ENCODE measurements at regions not wholly inside any gene's neighbourhood (a gene's known extent, or its start where the extent isn't known, plus 50 kb on each side); places are given as distances from the start of the nearest gene placed in this dataset.
"Not testable (repeated sequence)": the region's sequence is repeated elsewhere in the genome, so short reads cannot be mapped to it uniquely, and the experiment has no call there.

DNA sequence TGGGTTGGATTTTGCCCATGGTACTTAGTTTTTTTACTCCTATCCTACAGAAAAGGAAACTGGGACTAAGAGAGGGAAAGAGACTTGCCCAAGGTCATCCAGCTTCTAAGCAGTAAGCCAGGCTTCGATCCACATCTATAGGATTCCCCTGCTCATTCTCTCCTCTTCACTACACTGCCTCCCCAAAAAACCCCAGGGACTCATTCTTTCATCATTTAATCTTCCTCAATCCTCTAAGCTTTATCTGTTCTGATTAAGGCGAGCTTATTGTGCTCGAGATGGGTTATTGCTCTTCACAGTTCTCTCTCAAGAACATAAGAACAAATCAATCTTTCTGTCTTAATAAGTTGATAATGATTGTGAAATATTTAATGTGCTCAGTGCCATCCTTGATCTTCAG lies 511.1 kb upstream of the BRINP1 start:
- H3K4me1 ChIP-seq: no peaks in the 10 kb centered on the region
- no peak overlapping the region for H3K27ac ChIP-seq
- H3K4me3 ChIP-seq: no peak overlapping the region
- no peak for TF ChIP-seq POLR2A (IDR thresholded peaks at IDR 0.05)
- no peak for TF ChIP-seq CTCF (IDR thresholded peaks at IDR 0.05 in 8 of 11, conservative IDR thresholded peaks at IDR 0.05 in 3 of 11)
- no peak for TF ChIP-seq POLR2AphosphoS5 (IDR thresholded peaks at IDR 0.05)
- 76 to 82% (median 78%) methylated on average over 3 of the region's 3 CpGs for WGBS, 5 donors
- no peak for DNase-seq
- no peaks in the 10 kb centered on the region for H3K9me3 ChIP-seq
- intact Hi-C loops (cut with DNase I; ENCODE audit: low total_unique reads): no loop called here
- H3K36me3 ChIP-seq: no peaks in the 10 kb centered on the region
- H3K27me3 ChIP-seq (replicated peaks in 1 of 7): no peaks in the 10 kb centered on the region

DNA sequence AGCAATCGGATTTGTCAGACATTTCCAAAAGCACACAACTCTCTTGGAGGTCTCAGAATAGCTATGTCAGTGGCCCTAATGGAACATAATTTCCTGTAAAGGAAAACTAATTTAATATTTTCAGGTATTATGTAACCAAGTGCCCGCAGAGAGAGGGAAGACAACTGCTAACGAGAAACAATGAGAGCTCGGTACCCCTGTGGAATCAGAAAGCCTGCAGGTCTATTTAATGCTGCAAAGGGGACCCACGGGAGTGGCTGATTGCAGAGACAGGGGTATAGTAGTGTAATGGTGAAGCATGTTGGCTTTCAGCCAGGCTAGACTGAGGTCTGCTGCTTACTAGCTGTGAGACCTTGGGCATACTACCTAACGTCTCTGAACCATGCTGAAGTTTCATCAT lies 508.1 kb upstream of the BRINP1 start:
- no peaks in the 10 kb centered on the region for H3K4me1 ChIP-seq
- H3K27me3 ChIP-seq (replicated peaks in 1 of 7): no peaks in the 10 kb centered on the region
- no peaks in the 10 kb centered on the region for H3K9me3 ChIP-seq
- no peak overlapping the region for H3K27ac ChIP-seq
- WGBS, 5 donors: 76 to 83% (median 79%) methylated on average over 6 of the region's 6 CpGs
- intact Hi-C loops (cut with DNase I; ENCODE audit: low total_unique reads): no loop called here
- no peak overlapping the region for H3K4me3 ChIP-seq
- no peaks in the 10 kb centered on the region for H3K36me3 ChIP-seq
- DNase-seq: no peak
- TF ChIP-seq POLR2AphosphoS5 (IDR thresholded peaks at IDR 0.05) (no peak), CTCF (IDR thresholded peaks at IDR 0.05 in 8 of 11, conservative IDR thresholded peaks at IDR 0.05 in 3 of 11) (no peak), POLR2A (IDR thresholded peaks at IDR 0.05) (no peak)

DNA sequence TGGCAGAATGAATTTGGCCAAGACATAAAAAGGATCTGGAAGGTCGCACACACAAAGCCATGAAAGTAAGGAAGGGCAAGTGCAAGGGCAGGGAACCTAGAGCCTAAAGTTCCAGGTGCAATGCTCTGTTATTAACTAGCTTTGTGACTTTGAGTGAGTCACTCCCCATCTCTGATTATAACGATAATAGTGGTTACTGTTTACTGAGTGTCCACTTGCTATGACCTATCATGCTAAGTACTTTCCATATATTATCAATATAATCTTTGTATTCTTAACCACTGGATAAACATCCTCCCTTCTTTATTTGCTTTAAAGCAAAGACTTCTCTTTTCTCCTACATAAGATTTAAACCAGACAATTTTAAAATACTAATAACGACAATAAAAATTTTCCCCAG lies 504.6 kb upstream of the BRINP1 start:
- 76 to 92% (median 87%) methylated on average over 3 of the region's 3 CpGs for WGBS, 5 donors
- no peak overlapping the region for H3K27ac ChIP-seq
- intact Hi-C loops (cut with DNase I; ENCODE audit: low total_unique reads): no loop called here
- no peaks in the 10 kb centered on the region for H3K27me3 ChIP-seq (replicated peaks in 1 of 7)
- DNase-seq: no peak
- no peak for TF ChIP-seq CTCF (IDR thresholded peaks at IDR 0.05 in 8 of 11, conservative IDR thresholded peaks at IDR 0.05 in 3 of 11)
- no peak for TF ChIP-seq POLR2AphosphoS5 (IDR thresholded peaks at IDR 0.05)
- TF ChIP-seq POLR2A (IDR thresholded peaks at IDR 0.05): no peak
- H3K4me3 ChIP-seq: no peak overlapping the region
- H3K4me1 ChIP-seq: no peaks in the 10 kb centered on the region
- no peaks in the 10 kb centered on the region for H3K36me3 ChIP-seq
- H3K9me3 ChIP-seq: peaks cover 0 to 6% (median 0%) of the 10 kb centered on the region in 8 donors

- H3K4me1 ChIP-seq; intact Hi-C loops (cut with DNase I; ENCODE audit: low total_unique reads); DNase-seq; H3K4me3 ChIP-seq; H3K36me3 ChIP-seq; H3K27ac ChIP-seq; H3K9me3 ChIP-seq; H3K27me3 ChIP-seq (replicated peaks in 1 of 7): not testable (repeated sequence)
- 94 to 96% (median 95%) methylated on average over 11 to 26 of the region's 26 CpGs for WGBS, 5 donors
Observed at GRCh38 chr9:119870251-119870650, 501.0 kb upstream of the BRINP1 start.

DNA sequence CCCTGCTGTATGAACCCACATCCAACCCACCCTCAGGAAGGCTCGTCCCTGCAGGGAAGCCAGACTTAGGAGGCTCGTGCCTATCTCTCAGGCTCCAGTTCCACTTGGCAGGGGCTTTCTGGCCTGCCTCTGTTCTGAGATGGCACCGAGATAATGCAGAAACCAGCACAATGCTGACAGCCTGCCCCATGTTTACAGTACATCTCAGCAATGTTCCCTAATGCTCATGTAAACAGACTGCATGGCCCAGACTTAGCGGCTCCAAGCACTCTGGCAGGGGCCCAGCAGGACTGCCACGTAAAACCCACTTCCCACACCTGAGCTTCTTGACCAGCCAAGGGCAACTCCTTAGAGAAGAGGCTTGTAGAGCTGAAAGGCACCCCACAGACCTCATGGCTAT lies 499.5 kb upstream of the BRINP1 start:
- Histone ChIP-seq H3K4me1 (no peaks in the 10 kb centered on the region), H3K27me3 (replicated peaks in 1 of 7) (no peaks in the 10 kb centered on the region), H3K4me3 (no peak overlapping the region), H3K9me3 (peaks cover 0 to 6% (median 0%) of the 10 kb centered on the region in 8 donors), H3K27ac (no peak overlapping the region), H3K36me3 (no peaks in the 10 kb centered on the region)
- DNase-seq: no peak
- TF ChIP-seq POLR2A (IDR thresholded peaks at IDR 0.05): no peak
- WGBS, 5 donors: 37 to 52% (median 45%) methylated on average over 5 of the region's 5 CpGs
- intact Hi-C loops (cut with DNase I; ENCODE audit: low total_unique reads): no loop called here

All from spleen (tissue), 11 donors.